GM12891 (cell line): ENCODE measurements at regions not wholly inside any gene's neighbourhood (a gene's known extent, or its start where the extent isn't known, plus 50 kb on each side); places are given as distances from the start of the nearest gene placed in this dataset.

Experiments
- PAX5 ChIP-seq: IDR thresholded peaks from 2 replicates; pipeline ENCODE4 v1.6.1; 2011; ENCODE audit warnings: low read length, moderate library complexity, mild to moderate bottlenecking; ENCODE audit not compliant: insufficient read depth, severe bottlenecking
- POLR2A ChIP-seq: IDR thresholded peaks from 2 replicates; pipeline ENCODE4 v1.6.1; 2011; ENCODE audit warnings: low read depth, low read length, control low read depth
- POLR2AphosphoS5 ChIP-seq: IDR thresholded peaks from 2 replicates; pipeline ENCODE4 v1.6.1; 2011; ENCODE audit warnings: low read depth, low read length, control low read depth
- POU2F2 ChIP-seq: IDR thresholded peaks from 2 replicates; pipeline ENCODE4 v1.6.1; 2011; ENCODE audit warnings: low read depth, mild to moderate bottlenecking, control low read depth, low read length, moderate library complexity
- SPI1 ChIP-seq: IDR thresholded peaks from 2 replicates; pipeline ENCODE4 v1.6.1; 2011; ENCODE audit warnings: low read depth, low read length, control low read depth
- TAF1 ChIP-seq: IDR thresholded peaks from 2 replicates; pipeline ENCODE4 v1.6.1; 2011; ENCODE audit warnings: low read depth, low read length, control low read depth

GRCh38 chr3:139204728-139205127, 139.1 kb upstream of the MRPS22 start:
- TF ChIP-seq POLR2A, result no peak
- TF ChIP-seq SPI1, result no peak
- no peak for TF ChIP-seq POLR2AphosphoS5
- no peak for TF ChIP-seq TAF1
- TF ChIP-seq PAX5, result no peak
- no peak for TF ChIP-seq POU2F2
